ENCODE measurements at regions not wholly inside any gene's neighbourhood (a gene's known extent, or its start where the extent isn't known, plus 50 kb on each side); places are given as distances from the start of the nearest gene placed in this dataset.

DNA sequence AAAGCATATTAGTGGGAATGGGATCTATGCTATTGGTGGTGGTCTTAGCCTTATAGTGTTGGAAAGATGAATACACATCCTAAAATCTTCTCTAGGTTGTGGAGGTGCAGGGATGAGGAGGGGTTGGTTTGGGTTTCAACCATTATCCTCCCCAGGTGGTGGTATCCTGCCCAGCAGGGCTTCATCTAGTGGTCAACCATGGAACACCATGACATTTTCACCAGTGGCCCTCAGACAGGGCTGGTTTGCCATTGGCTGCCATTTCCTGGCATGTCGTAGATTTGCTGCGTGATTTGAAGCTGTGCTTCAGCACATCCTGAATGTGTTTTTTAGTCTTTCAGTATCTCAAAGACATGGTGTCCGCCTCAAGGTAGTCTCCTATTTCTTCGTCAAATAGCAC lies 391.2 kb upstream of the HNRNPA3 start:
- intact Hi-C loops (cut with DNase I), result loop anchor here in 1 of 10 donors (10.0 kb wide), 1 partner anchor 323 kb away; no protein-coding TSS in a partner anchor
- Histone ChIP-seq H3K36me3 (no peaks in the 10 kb centered on the region), H3K4me3 (no peak overlapping the region), H3K9me3 (no peaks in the 10 kb centered on the region), H3K27me3 (peaks cover 0 to 61% (median 21%) of the 10 kb centered on the region in 7 donors), H3K27ac (no peak overlapping the region), H3K4me1 (no peaks in the 10 kb centered on the region)
- ATAC-seq, result no peak
- no peak for DNase-seq
- TF ChIP-seq, protein P1, sequence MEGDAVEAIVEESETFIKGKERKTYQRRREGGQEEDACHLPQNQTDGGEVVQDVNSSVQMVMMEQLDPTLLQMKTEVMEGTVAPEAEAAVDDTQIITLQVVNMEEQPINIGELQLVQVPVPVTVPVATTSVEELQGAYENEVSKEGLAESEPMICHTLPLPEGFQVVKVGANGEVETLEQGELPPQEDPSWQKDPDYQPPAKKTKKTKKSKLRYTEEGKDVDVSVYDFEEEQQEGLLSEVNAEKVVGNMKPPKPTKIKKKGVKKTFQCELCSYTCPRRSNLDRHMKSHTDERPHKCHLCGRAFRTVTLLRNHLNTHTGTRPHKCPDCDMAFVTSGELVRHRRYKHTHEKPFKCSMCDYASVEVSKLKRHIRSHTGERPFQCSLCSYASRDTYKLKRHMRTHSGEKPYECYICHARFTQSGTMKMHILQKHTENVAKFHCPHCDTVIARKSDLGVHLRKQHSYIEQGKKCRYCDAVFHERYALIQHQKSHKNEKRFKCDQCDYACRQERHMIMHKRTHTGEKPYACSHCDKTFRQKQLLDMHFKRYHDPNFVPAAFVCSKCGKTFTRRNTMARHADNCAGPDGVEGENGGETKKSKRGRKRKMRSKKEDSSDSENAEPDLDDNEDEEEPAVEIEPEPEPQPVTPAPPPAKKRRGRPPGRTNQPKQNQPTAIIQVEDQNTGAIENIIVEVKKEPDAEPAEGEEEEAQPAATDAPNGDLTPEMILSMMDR (IDR thresholded peaks at IDR 0.05), result no peak
- WGBS, 2 donors, result 97% methylated on average over 4 of the region's 4 CpGs

DNA sequence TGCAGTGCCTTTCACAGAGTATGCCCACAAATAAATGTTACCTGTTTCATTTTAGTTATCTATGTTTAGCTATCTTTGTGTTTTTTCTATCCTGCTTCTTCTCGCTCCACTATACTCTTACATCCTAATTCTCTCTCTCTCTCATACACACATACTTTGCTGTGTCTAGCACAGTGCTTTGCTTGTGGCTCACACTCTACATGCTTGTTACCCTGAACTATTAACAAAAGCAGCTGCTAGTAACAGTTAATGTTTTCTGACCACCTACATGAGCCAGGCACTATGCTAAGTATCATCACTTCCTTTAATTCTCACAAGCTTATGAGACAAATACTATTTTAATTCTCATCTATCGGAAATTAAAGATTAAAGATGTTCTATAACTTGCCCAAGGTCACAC lies 390.5 kb upstream of the HNRNPA3 start:
- H3K36me3 ChIP-seq, result no peaks in the 10 kb centered on the region
- 88 to 91% methylated on average over 2 of the region's 2 CpGs for WGBS, 2 donors
- intact Hi-C loops (cut with DNase I), result loop anchor here in 1 of 10 donors (10.0 kb wide), 1 partner anchor 323 kb away; no protein-coding TSS in a partner anchor
- peaks cover 0 to 68% (median 21%) of the 10 kb centered on the region in 7 donors for H3K27me3 ChIP-seq
- no peaks in the 10 kb centered on the region for H3K4me1 ChIP-seq
- no peak overlapping the region for H3K27ac ChIP-seq
- H3K9me3 ChIP-seq, result no peaks in the 10 kb centered on the region
- ATAC-seq (no peak), DNase-seq (no peak)
- no peak overlapping the region for H3K4me3 ChIP-seq
- TF ChIP-seq, protein P1 (IDR thresholded peaks at IDR 0.05), result no peak

DNA sequence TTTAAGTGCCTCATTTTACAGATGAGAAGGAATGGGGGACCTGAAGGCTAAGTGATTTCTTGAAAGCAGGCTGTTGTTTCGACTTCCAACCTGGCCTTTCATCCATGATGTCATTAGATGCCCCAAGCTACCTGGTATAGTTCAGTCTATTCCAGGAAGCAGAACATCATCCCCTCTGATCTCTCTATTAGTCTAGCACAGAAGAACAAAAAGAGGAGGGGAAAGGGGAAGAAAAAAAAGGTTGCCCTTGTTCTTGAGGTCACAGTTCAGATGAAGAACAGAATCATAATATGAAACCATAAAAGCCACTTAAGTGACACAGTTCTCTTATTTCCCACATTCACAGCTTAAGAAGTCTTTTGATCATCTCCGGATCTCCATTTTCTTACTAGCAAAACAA lies 386.2 kb upstream of the HNRNPA3 start:
- TF ChIP-seq, protein P1 (IDR thresholded peaks at IDR 0.05), result no peak
- H3K4me1 ChIP-seq, result no peaks in the 10 kb centered on the region
- 89 to 92% methylated on average over 2 of the region's 2 CpGs for WGBS, 2 donors
- DNase-seq (no peak), ATAC-seq (no peak)
- H3K9me3 ChIP-seq, result no peaks in the 10 kb centered on the region
- no peak overlapping the region for H3K4me3 ChIP-seq
- no peaks in the 10 kb centered on the region for H3K36me3 ChIP-seq
- H3K27ac ChIP-seq, result no peak overlapping the region
- H3K27me3 ChIP-seq, result peaks cover 0 to 66% (median 37%) of the 10 kb centered on the region in 7 donors
- intact Hi-C loops (cut with DNase I), result loop anchor here in 1 of 10 donors (10.0 kb wide), 1 partner anchor 318 kb away; no protein-coding TSS in a partner anchor

DNA sequence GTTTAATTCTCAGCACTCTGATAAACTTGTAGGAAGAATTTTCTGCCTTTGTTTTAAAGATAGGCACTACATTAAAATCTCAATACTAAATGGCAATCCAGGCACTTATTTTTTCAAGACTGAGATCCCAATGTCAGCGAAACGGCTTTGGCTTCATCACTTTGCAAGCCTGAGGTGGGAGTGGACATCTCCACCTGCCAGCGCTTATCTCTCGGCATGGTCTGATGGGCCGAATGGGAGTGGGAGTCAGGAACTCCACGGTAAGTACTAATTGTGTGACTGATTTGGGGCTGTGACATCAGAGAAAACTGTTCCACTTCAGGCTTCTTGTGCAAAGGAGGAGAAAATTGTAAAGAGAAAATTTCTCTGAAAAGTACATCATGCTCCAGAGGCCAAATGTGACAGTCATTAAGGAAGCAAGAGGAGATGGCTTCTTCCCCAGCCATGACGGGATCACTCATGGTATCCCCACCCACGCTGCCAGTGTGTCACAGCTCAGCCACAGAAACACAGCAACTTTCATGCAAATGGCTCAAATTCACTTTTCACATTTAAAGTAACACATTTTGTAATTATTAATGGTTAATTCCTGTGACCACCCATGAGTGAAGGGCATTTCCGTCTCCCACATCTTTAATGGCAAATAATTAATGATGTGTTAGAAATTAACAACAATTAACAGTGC lies 385.5 kb upstream of the HNRNPA3 start:
- Histone ChIP-seq H3K4me3 (no peak overlapping the region), H3K27me3 (peaks cover 0 to 62% (median 37%) of the 10 kb centered on the region in 7 donors), H3K4me1 (no peaks in the 10 kb centered on the region), H3K36me3 (no peaks in the 10 kb centered on the region), H3K9me3 (no peaks in the 10 kb centered on the region), H3K27ac (no peak overlapping the region)
- TF ChIP-seq, protein P1 (IDR thresholded peaks at IDR 0.05), result no peak
- 74 to 75% methylated on average over 9 of the region's 9 CpGs for WGBS, 2 donors
- DNase-seq (no peak), ATAC-seq (no peak)
- intact Hi-C loops (cut with DNase I), result loop anchor here in 1 of 10 donors (10.0 kb wide), 1 partner anchor 318 kb away; no protein-coding TSS in a partner anchor

Measured in heart right ventricle (tissue), 16 donors.